ENCODE measurements at regions not wholly inside any gene's neighbourhood (a gene's known extent, or its start where the extent isn't known, plus 50 kb on each side); places are given as distances from the start of the nearest gene placed in this dataset.
"Not testable (repeated sequence)": the region's sequence is repeated elsewhere in the genome, so short reads cannot be mapped to it uniquely, and the experiment has no call there.

DNA sequence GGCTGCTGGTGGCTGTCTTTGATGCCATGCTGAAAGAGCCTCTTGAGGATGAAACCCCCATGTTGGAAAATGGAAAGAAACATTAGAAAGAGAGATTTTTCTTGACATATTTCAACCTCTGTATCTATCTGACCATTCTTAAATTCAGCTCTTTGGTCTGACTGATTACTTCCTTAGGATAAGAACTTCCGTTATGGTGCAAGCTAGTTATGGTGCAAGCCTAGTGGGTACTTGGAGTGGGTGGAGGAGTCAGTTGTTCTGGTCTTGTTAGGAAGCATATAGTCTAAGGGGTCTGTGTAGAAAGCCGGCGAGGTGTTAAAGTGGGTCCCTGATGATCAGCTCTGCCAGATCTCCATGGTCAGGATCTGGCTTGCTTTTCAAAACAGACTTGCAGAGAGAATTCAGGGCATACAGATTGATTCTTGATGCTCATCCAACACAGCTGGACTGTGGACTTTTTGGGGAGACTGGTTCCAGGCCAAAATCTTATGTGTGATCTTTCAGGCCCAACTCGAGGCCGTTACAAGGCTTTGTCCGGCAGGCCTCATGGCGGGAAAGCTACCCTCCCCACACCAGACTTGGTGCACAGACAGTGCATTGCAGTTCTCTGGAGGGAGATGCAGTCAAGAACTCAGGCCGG lies 82.8 kb upstream of the BOD1L1 start:
- Mint-ChIP-seq H3K9me3 (no peaks in the 10 kb centered on the region), H3K27me3 (ENCODE audit: low read depth) (no peaks in the 10 kb centered on the region), H3K4me1 (ENCODE audit: low read depth) (no peaks in the 10 kb centered on the region), H3K27ac (no peak overlapping the region), H3K4me3 (ENCODE audit: low read depth) (no peak overlapping the region), H3K36me3 (ENCODE audit: low read depth) (no peaks in the 10 kb centered on the region)
- DNase-seq (ENCODE audit: low spot score) = no peak
- intact Hi-C loops (cut with micrococcal nuclease) = no loop called here

DNA sequence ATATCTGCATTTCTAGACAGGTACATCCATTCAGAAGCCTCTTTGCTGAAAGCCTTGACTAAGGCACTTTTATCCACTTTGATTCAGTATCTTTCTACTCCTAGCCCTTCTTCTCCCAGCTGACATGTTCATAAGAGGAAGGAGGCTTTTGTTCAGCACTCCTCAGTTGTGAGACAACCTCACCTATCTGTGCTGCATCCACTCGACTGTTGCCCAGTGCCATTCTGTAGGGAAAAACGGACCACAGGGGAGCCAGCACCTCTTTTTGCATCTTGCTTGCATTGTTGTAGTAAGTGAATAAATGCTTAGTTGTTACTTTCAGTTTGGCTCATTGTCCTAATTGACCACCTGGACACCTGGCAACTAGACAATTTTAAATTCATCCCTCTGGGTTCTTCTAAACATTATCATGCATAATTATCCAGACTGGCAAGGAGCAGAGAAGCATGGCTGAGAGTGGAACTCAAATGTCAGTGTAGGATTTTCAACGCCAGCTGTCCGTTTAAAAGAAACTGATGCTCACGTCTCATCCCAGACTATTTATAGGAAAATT lies 83.8 kb upstream of the BOD1L1 start:
- H3K36me3 Mint-ChIP-seq (ENCODE audit: low read depth) = no peaks in the 10 kb centered on the region
- no peaks in the 10 kb centered on the region for H3K4me1 Mint-ChIP-seq (ENCODE audit: low read depth)
- H3K27ac Mint-ChIP-seq = no peak overlapping the region
- no peaks in the 10 kb centered on the region for H3K27me3 Mint-ChIP-seq (ENCODE audit: low read depth)
- H3K4me3 Mint-ChIP-seq (ENCODE audit: low read depth) = no peak overlapping the region
- no peaks in the 10 kb centered on the region for H3K9me3 Mint-ChIP-seq
- intact Hi-C loops (cut with micrococcal nuclease) = no loop called here
- no peak for DNase-seq (ENCODE audit: low spot score)

DNA sequence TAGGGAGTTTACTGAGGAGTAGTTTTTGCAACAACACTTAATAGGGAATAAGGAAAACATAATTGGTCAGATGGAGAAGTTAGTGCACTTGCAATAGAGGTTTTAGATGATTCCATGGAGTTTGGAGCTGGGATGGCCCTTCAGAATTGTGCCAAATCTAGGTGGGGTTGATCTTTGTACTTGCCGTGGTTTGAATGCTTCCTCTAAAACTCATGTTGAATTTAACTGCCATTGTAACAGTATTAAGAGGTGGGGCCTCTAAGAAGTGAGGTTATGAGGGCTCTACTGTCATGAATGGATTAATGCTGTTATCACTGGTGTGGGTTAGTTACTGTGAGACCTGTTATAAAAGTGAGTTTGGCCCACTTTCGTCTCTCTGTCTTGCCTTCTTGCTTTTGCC lies 94.4 kb upstream of the BOD1L1 start:
- Mint-ChIP-seq H3K27me3 (ENCODE audit: low read depth) (no peaks in the 10 kb centered on the region), H3K27ac (no peak overlapping the region), H3K9me3 (no peaks in the 10 kb centered on the region), H3K36me3 (ENCODE audit: low read depth) (no peaks in the 10 kb centered on the region), H3K4me3 (ENCODE audit: low read depth) (no peak overlapping the region), H3K4me1 (ENCODE audit: low read depth) (no peaks in the 10 kb centered on the region)
- intact Hi-C loops (cut with micrococcal nuclease) = no loop called here
- DNase-seq (ENCODE audit: low spot score) = no peak

DNA sequence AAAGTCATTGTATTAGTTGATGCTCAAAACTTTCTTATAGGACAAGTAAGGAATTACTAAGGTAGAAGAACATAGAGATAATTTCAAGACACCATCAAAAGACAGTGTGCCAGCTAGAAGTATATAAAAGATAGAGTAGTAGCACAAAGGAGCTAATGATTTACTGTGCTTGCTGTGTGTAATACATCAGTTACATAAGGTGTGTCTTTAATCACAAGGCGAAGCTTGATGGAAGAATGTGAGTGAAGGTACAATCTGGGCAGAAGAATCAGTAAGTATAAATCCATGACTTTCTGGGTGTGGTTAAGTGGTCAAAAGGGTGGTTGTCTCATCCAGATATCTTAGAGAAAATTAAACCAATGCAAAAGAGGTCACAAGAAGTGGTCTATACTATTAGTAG lies 95.1 kb upstream of the BOD1L1 start:
- Mint-ChIP-seq H3K9me3 (no peaks in the 10 kb centered on the region), H3K27ac (no peak overlapping the region)
- intact Hi-C loops (cut with micrococcal nuclease) = no loop called here

DNA sequence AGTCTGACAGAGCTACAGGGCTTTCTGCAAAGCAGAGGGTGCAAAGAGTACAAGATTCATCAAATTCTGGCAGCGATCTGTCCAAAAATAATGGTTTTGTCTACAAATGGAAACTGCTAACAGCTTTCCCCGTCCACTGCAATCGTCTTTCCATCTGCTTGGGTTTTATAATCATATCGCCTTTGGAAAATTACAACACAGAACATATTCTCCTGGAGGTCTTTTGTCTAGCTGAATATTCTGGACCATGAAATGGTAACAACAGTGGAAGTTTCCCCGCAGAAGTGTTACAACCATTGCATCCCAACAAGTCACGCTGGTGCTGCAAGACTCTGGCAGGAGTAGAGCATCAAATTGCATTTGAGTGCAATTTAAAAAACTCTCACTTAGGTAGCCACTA lies 101.2 kb upstream of the BOD1L1 start:
- H3K9me3 Mint-ChIP-seq = no peaks in the 10 kb centered on the region
- intact Hi-C loops (cut with micrococcal nuclease) = no loop called here
- H3K4me1 Mint-ChIP-seq (ENCODE audit: low read depth) = no peaks in the 10 kb centered on the region
- H3K27ac Mint-ChIP-seq = no peak overlapping the region
- no peak overlapping the region for H3K4me3 Mint-ChIP-seq (ENCODE audit: low read depth)
- no peaks in the 10 kb centered on the region for H3K27me3 Mint-ChIP-seq (ENCODE audit: low read depth)
- DNase-seq (ENCODE audit: low spot score) = no peak
- H3K36me3 Mint-ChIP-seq (ENCODE audit: low read depth) = no peaks in the 10 kb centered on the region

More for the DNA sequence above, 95.1 kb upstream of the BOD1L1 start:
- no peaks in the 10 kb centered on the region for H3K4me1 Mint-ChIP-seq (ENCODE audit: low read depth)
- H3K36me3 Mint-ChIP-seq (ENCODE audit: low read depth) = no peaks in the 10 kb centered on the region
- DNase-seq (ENCODE audit: low spot score) = no peak
- no peaks in the 10 kb centered on the region for H3K27me3 Mint-ChIP-seq (ENCODE audit: low read depth)
- no peak overlapping the region for H3K4me3 Mint-ChIP-seq (ENCODE audit: low read depth)

DNA sequence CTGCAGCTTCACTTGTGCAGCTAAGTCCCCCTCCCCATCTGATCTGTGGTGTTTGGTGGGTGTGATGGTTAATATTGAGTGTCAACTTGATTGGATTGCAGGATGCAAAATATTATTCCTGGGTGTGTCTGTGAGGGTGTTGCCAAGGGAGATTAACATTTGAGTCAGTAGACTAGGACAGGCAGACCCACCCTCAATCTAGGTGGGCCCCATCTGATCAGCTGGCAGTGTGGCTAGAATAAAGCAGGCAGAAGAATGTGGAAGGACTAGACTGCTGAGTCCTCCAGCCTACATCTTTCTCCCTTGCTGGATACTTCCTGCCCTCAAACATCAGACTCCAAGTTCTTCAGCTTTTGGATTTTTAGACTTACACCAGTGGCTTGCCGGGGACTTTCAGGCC lies 103.5 kb upstream of the BOD1L1 start:
- no peaks in the 10 kb centered on the region for H3K4me1 Mint-ChIP-seq (ENCODE audit: low read depth)
- no peaks in the 10 kb centered on the region for H3K36me3 Mint-ChIP-seq (ENCODE audit: low read depth)
- H3K9me3 Mint-ChIP-seq = no peaks in the 10 kb centered on the region
- no peaks in the 10 kb centered on the region for H3K27me3 Mint-ChIP-seq (ENCODE audit: low read depth)
- intact Hi-C loops (cut with micrococcal nuclease) = no loop called here
- H3K4me3 Mint-ChIP-seq (ENCODE audit: low read depth) = no peak overlapping the region
- H3K27ac Mint-ChIP-seq = no peak overlapping the region
- DNase-seq (ENCODE audit: low spot score) = no peak

DNA sequence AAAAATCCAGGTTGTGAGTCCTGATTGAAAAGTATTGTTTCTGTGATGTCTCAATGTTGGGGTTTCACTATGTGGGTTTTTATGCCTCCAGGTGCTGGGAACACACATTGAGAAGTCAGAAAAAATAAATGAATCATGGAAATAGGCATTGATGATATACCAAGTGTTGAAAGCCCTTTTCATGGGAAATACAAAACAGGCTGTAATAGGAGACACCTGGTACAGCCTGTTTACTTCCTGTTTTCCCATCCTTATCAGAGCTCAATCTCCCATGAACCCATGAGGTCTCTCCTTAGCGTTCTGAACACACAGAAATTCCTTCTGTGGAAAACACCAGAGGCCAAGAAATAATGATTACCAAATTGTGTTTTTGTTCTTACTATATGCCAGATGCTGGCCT lies 106.3 kb upstream of the BOD1L1 start:
- no peak overlapping the region for H3K27ac Mint-ChIP-seq
- no peaks in the 10 kb centered on the region for H3K36me3 Mint-ChIP-seq (ENCODE audit: low read depth)
- H3K4me3 Mint-ChIP-seq (ENCODE audit: low read depth) = no peak overlapping the region
- H3K4me1 Mint-ChIP-seq (ENCODE audit: low read depth) = no peaks in the 10 kb centered on the region
- no peaks in the 10 kb centered on the region for H3K27me3 Mint-ChIP-seq (ENCODE audit: low read depth)
- intact Hi-C loops (cut with micrococcal nuclease) = no loop called here
- H3K9me3 Mint-ChIP-seq = no peaks in the 10 kb centered on the region
- DNase-seq (ENCODE audit: low spot score) = no peak

DNA sequence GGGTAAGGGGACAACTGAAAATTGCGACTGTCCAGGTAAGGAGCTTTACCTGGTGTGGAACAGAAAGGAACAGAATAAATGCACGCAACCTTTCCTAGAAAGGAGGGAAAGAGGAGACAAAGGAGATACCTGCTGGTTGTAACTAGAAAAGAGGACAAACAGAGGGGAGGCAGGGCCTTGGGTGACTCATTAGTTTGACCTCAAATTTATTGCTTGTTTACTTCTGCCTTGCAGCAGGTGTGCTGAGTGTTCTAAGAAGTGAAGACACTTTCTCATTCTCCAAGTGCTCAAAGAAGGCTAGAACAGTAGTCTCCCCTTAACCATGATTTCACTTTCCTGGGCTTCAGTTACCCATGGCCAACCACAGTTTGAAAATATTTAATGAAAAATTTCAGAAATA lies 123.1 kb upstream of the BOD1L1 start:
- H3K27me3 Mint-ChIP-seq (ENCODE audit: low read depth) = no peaks in the 10 kb centered on the region
- no peaks in the 10 kb centered on the region for H3K36me3 Mint-ChIP-seq (ENCODE audit: low read depth)
- no peak overlapping the region for H3K27ac Mint-ChIP-seq
- DNase-seq (ENCODE audit: low spot score) = no peak
- no peaks in the 10 kb centered on the region for H3K4me1 Mint-ChIP-seq (ENCODE audit: low read depth)
- no peaks in the 10 kb centered on the region for H3K9me3 Mint-ChIP-seq
- no peak overlapping the region for H3K4me3 Mint-ChIP-seq (ENCODE audit: low read depth)
- intact Hi-C loops (cut with micrococcal nuclease) = no loop called here

DNA sequence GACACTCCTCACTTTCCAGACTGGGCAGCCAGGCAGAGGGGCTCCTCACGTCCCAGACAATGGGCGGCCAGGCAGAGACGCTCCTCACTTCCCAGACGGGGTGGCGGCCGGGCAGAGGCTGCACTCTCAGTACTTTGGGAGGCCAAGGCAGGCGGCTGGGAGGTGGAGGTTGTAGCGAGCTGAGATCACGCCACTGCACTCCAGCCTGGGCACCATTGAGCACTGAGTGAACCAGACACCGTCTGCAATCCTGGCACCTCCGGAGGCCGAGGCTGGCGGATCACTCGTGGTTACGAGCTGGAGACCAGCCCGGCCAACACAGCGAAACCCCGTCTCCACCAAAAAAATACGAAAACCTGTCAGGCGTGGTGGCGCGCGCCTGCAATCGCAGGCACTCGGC lies 134.1 kb upstream of the BOD1L1 start:
- H3K27ac Mint-ChIP-seq; H3K4me3 Mint-ChIP-seq (ENCODE audit: low read depth); H3K36me3 Mint-ChIP-seq (ENCODE audit: low read depth); H3K4me1 Mint-ChIP-seq (ENCODE audit: low read depth); H3K27me3 Mint-ChIP-seq (ENCODE audit: low read depth); intact Hi-C loops (cut with micrococcal nuclease); DNase-seq (ENCODE audit: low spot score): not testable (repeated sequence)
- H3K9me3 Mint-ChIP-seq = peaks cover 20% of the 10 kb centered on the region

DNA sequence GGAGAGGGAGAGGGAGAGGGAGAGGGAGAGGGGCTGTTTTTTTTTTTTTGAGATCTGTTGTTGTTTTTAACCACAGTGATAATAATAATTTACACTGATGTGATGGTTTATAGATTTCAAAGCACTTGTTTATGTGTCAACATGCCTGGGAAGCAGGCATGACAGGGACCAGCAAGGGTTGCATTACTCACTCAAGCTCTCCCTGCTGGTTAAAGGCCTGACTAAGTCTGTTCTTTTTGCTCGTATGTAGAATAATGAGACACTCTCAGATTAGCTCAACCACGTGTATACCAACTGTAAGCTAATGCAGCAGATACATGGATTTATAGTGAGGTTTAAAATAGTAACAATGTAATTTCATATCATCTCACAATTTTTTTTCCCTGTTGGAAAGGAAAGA lies 134.6 kb upstream of the BOD1L1 start:
- Mint-ChIP-seq H3K4me1 (ENCODE audit: low read depth) (no peaks in the 10 kb centered on the region), H3K27me3 (ENCODE audit: low read depth) (no peaks in the 10 kb centered on the region), H3K36me3 (ENCODE audit: low read depth) (no peaks in the 10 kb centered on the region), H3K27ac (no peak overlapping the region), H3K9me3 (peaks cover 20% of the 10 kb centered on the region), H3K4me3 (ENCODE audit: low read depth) (no peak overlapping the region)
- intact Hi-C loops (cut with micrococcal nuclease) = no loop called here
- no peak for DNase-seq (ENCODE audit: low spot score)

DNA sequence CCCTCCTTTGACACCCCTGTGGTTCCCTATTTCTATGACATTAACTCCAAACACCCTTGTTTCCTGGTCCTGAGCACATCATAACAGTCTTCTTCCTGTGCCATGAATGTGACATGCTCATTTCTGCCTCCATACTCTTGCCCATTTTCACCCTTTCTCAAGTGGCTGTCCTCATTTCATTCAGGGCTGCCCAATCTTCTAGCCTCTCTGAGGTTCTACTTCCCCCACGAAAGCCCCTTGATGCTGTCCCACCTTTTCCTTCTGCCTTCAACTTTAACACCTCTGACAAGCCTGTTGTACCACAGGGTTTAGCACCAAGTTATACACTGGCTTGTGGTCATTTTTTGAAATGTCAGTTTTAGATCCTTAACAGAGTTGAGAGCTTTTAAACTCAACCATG lies 136.2 kb upstream of the BOD1L1 start:
- Mint-ChIP-seq H3K9me3 (peaks cover 18% of the 10 kb centered on the region), H3K27ac (no peak overlapping the region), H3K4me3 (ENCODE audit: low read depth) (no peak overlapping the region), H3K36me3 (ENCODE audit: low read depth) (no peaks in the 10 kb centered on the region), H3K27me3 (ENCODE audit: low read depth) (no peaks in the 10 kb centered on the region), H3K4me1 (ENCODE audit: low read depth) (no peaks in the 10 kb centered on the region)
- intact Hi-C loops (cut with micrococcal nuclease) = no loop called here
- DNase-seq (ENCODE audit: low spot score) = no peak

DNA sequence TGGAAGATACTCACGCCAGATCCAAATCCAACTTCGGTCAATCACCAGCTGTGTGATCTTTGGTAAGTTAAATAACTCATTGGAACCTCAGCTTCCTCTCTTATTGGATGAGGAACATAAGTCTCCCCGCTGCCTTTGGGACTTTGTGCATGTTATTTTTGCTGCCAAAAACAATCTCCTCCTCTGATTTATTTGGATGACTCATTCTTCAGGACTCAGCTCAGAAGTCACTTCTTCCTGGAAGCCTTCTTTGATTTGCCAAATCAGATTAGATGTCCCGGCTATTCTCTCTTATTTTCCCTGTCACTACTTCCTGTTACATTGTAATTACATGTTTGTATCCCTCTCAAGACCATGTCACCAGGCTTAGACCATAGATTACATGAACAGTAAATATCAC lies 138.0 kb upstream of the BOD1L1 start:
- Mint-ChIP-seq H3K4me3 (ENCODE audit: low read depth) (no peak overlapping the region), H3K9me3 (peaks cover 12% of the 10 kb centered on the region), H3K27me3 (ENCODE audit: low read depth) (no peaks in the 10 kb centered on the region), H3K36me3 (ENCODE audit: low read depth) (no peaks in the 10 kb centered on the region), H3K4me1 (ENCODE audit: low read depth) (no peaks in the 10 kb centered on the region), H3K27ac (no peak overlapping the region)
- DNase-seq (ENCODE audit: low spot score) = no peak
- intact Hi-C loops (cut with micrococcal nuclease) = no loop called here

DNA sequence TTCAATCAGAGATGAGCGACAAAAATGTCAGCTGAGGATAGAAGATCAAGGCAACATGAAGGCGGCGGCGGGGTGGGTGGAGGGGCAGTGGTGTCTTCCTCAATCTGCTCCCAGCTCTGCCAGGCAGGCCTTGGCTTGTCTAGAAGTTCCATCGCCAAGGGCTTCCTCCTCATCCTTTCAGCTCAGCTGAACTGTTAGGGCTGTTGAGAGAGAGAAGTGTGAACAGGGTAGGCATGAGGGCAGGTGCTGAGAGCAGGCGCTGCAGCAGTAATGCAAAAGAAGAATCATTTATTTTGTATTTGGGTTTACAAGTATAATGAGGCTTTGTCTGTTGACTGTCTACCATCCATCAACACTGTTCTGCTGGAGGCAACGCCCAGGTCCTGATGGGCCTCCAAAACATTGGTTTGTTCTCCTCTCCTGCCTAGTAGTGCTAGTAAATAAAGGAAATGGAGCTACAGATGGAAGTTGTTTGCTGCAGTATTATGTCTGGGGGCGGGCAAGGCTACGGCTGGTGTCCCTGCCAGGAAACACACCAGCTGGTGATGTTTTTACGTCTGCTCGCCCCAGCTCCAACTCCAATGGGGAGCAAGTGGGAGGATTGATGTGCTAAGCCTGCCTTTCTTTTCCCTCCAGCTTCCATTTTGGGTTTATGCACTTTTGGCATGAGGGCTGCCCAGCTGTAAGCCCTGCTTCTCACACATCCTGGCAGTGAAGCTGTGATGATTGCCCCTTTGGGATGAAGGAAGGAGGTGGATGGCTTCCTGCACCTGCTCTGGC lies 139.4 kb upstream of the BOD1L1 start:
- peaks cover 12% of the 10 kb centered on the region for H3K9me3 Mint-ChIP-seq
- no peak overlapping the region for H3K4me3 Mint-ChIP-seq (ENCODE audit: low read depth)
- no peaks in the 10 kb centered on the region for H3K36me3 Mint-ChIP-seq (ENCODE audit: low read depth)
- no peaks in the 10 kb centered on the region for H3K4me1 Mint-ChIP-seq (ENCODE audit: low read depth)
- H3K27ac Mint-ChIP-seq = no peak overlapping the region
- intact Hi-C loops (cut with micrococcal nuclease) = no loop called here
- no peak for DNase-seq (ENCODE audit: low spot score)
- no peaks in the 10 kb centered on the region for H3K27me3 Mint-ChIP-seq (ENCODE audit: low read depth)
